ENCODE measurements at regions not wholly inside any gene's neighbourhood (a gene's known extent, or its start where the extent isn't known, plus 50 kb on each side); places are given as distances from the start of the nearest gene placed in this dataset.

GRCh38 chr18:34461266-34461665 lies 236.6 kb upstream of the NOL4 start:
- TF ChIP-seq CTCF (IDR thresholded peaks at IDR 0.05), result no peak
- H3K9me3 Mint-ChIP-seq, result peaks cover 4% of the 10 kb centered on the region
- no peak overlapping the region for H3K27ac Mint-ChIP-seq
- H3K4me3 Mint-ChIP-seq, result no peak overlapping the region
- H3K4me1 Mint-ChIP-seq, result no peaks in the 10 kb centered on the region
- no peaks in the 10 kb centered on the region for H3K27me3 Mint-ChIP-seq (ENCODE audit: low read depth, poor library complexity)
- DNase-seq, result no peak
- no peaks in the 10 kb centered on the region for H3K36me3 Mint-ChIP-seq (ENCODE audit: low read depth)

DNA sequence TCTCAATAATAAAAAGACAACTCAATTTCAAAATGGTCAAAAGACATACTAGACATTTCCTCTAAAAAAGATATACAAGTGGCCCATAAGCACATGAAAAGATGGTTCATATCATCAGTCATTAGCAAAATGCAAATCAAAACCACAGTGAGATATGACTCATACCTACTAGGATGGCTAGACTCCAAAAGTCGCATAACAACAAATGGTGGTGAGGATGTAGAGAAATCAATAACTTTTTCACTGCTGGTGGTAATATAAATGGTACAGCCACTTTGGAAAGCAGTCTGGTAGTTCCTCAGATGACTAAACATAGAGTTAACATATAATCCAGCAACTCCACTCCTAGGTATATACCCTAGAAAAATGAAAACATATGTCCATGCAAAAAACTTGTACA lies 242.3 kb upstream of the NOL4 start:
- Mint-ChIP-seq H3K4me1 (no peaks in the 10 kb centered on the region), H3K27me3 (ENCODE audit: low read depth, poor library complexity) (no peaks in the 10 kb centered on the region), H3K4me3 (no peak overlapping the region), H3K9me3 (no peaks in the 10 kb centered on the region), H3K36me3 (ENCODE audit: low read depth) (no peaks in the 10 kb centered on the region), H3K27ac (no peak overlapping the region)
- no peak for DNase-seq
- no peak for TF ChIP-seq CTCF (IDR thresholded peaks at IDR 0.05)

GRCh38 chr18:34480162-34480700 lies 229.9 kb upstream of the DTNA start:
- H3K9me3 Mint-ChIP-seq, result no peaks in the 10 kb centered on the region
- TF ChIP-seq CTCF (IDR thresholded peaks at IDR 0.05), result no peak
- DNase-seq, result no peak
- no peaks in the 10 kb centered on the region for H3K4me1 Mint-ChIP-seq
- H3K27me3 Mint-ChIP-seq (ENCODE audit: low read depth, poor library complexity), result peaks cover 3% of the 10 kb centered on the region
- H3K27ac Mint-ChIP-seq, result no peak overlapping the region
- no peaks in the 10 kb centered on the region for H3K36me3 Mint-ChIP-seq (ENCODE audit: low read depth)
- H3K4me3 Mint-ChIP-seq, result no peak overlapping the region

GRCh38 chr18:34482204-34482603 lies 227.9 kb upstream of the DTNA start:
- H3K27ac Mint-ChIP-seq, result no peak overlapping the region
- no peaks in the 10 kb centered on the region for H3K9me3 Mint-ChIP-seq
- H3K4me1 Mint-ChIP-seq, result no peaks in the 10 kb centered on the region
- TF ChIP-seq CTCF (IDR thresholded peaks at IDR 0.05), result no peak
- peaks cover 3% of the 10 kb centered on the region for H3K27me3 Mint-ChIP-seq (ENCODE audit: low read depth, poor library complexity)
- H3K36me3 Mint-ChIP-seq (ENCODE audit: low read depth), result no peaks in the 10 kb centered on the region
- no peak for DNase-seq
- H3K4me3 Mint-ChIP-seq, result no peak overlapping the region

DNA sequence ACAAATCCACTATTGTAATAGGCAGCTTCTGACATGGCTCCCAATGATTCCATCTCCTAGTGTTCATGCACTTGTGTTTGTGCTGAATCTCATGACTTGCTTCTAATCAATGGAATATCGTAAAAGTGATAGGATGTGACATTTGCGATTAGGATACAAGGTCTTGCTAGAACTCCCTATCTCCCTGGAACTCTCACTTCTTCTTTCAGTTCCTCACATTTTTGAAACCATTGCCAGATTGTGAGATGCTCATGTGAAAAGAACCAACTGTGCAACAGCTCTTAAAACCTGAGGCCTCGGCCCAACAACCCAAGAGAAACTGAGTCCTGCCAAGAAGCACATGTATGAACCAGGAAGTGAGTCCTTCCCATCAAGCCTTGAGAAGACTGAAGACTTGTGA lies 226.9 kb upstream of the DTNA start:
- H3K4me1 Mint-ChIP-seq, result no peaks in the 10 kb centered on the region
- TF ChIP-seq CTCF (IDR thresholded peaks at IDR 0.05), result no peak
- H3K36me3 Mint-ChIP-seq (ENCODE audit: low read depth), result no peaks in the 10 kb centered on the region
- DNase-seq, result no peak
- no peak overlapping the region for H3K27ac Mint-ChIP-seq
- peaks cover 3% of the 10 kb centered on the region for H3K27me3 Mint-ChIP-seq (ENCODE audit: low read depth, poor library complexity)
- H3K9me3 Mint-ChIP-seq, result no peaks in the 10 kb centered on the region
- no peak overlapping the region for H3K4me3 Mint-ChIP-seq

DNA sequence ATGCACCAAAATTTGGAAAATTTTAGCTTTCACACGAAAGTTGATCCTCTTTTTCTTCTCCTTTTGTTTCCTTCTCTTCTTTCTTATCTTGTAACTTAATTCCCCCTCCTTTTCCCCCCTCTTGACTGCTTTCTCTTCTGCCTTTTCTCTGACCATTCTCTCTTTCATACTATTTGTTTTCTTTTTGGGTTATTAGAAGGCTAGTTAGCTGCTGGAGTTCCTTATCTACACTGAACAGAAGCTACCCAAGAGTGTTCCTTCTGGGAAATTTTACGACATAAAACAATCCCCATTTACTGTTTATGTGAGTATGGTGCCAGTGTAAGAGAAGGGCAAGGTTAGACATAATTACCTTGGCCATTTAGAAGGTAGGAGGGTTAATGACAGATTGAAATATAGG lies 218.4 kb upstream of the DTNA start:
- peaks cover 9% of the 10 kb centered on the region for H3K4me1 Mint-ChIP-seq
- H3K27me3 Mint-ChIP-seq (ENCODE audit: low read depth, poor library complexity), result peaks cover 44% of the 10 kb centered on the region
- H3K4me3 Mint-ChIP-seq, result no peak overlapping the region
- no peak overlapping the region for H3K27ac Mint-ChIP-seq
- DNase-seq, result no peak
- H3K9me3 Mint-ChIP-seq, result no peaks in the 10 kb centered on the region
- no peak for TF ChIP-seq CTCF (IDR thresholded peaks at IDR 0.05)
- no peaks in the 10 kb centered on the region for H3K36me3 Mint-ChIP-seq (ENCODE audit: low read depth)
